ENCODE measurements at regions not wholly inside any gene's neighbourhood (a gene's known extent, or its start where the extent isn't known, plus 50 kb on each side); places are given as distances from the start of the nearest gene placed in this dataset.
A peak's percentile ranks its signal among the peaks of the same experiment; 100 is the strongest.

GRCh38 chr18:70684821-70685220 lies 396.0 kb downstream of the SOCS6 start:
- intact Hi-C loops (cut with DNase I): no loop called here
- H3K27ac ChIP-seq (ENCODE audit: low read depth in 1 of 2, low read length in 2 of 2): no peak overlapping the region
- DNase-seq: no peak
- no peaks in the 10 kb centered on the region for H3K36me3 ChIP-seq (ENCODE audit: control insufficient read depth in 1 of 2, insufficient read depth in 2 of 2, low read length in 1 of 2)
- H3K4me3 ChIP-seq (ENCODE audit: low read length in 2 of 2): no peak overlapping the region
- ATAC-seq (ENCODE audit: low FRiP score): no peak
- no peaks in the 10 kb centered on the region for H3K27me3 ChIP-seq (ENCODE audit: control insufficient read depth in 1 of 2, insufficient read depth in 2 of 2, low read length in 1 of 2)
- H3K4me1 ChIP-seq (ENCODE audit: control insufficient read depth in 1 of 2, insufficient read depth in 2 of 2, low read length in 2 of 2): no peaks in the 10 kb centered on the region
- 91 to 98% methylated on average over 2 of the region's 2 CpGs for WGBS, 2 donors
- no peaks in the 10 kb centered on the region for H3K9me3 ChIP-seq (ENCODE audit: control insufficient read depth, low read length)

GRCh38 chr18:70683263-70683662 lies 394.4 kb downstream of the SOCS6 start:
- H3K27me3 ChIP-seq (ENCODE audit: control insufficient read depth in 1 of 2, insufficient read depth in 2 of 2, low read length in 1 of 2): no peaks in the 10 kb centered on the region
- H3K9me3 ChIP-seq (ENCODE audit: control insufficient read depth, low read length): no peaks in the 10 kb centered on the region
- ATAC-seq (ENCODE audit: low FRiP score): no peak
- WGBS, 2 donors: 72 to 91% methylated on average over 5 of the region's 5 CpGs
- DNase-seq: no peak
- H3K27ac ChIP-seq (ENCODE audit: low read depth in 1 of 2, low read length in 2 of 2): no peak overlapping the region
- intact Hi-C loops (cut with DNase I): no loop called here
- H3K36me3 ChIP-seq (ENCODE audit: control insufficient read depth in 1 of 2, insufficient read depth in 2 of 2, low read length in 1 of 2): no peaks in the 10 kb centered on the region
- H3K4me3 ChIP-seq (ENCODE audit: low read length in 2 of 2): no peak overlapping the region
- H3K4me1 ChIP-seq (ENCODE audit: control insufficient read depth in 1 of 2, insufficient read depth in 2 of 2, low read length in 2 of 2): no peaks in the 10 kb centered on the region

GRCh38 chr18:70674896-70675295 lies 386.1 kb downstream of the SOCS6 start:
- Histone ChIP-seq H3K4me3 (ENCODE audit: low read length in 2 of 2) (no peak overlapping the region), H3K27me3 (ENCODE audit: control insufficient read depth in 1 of 2, insufficient read depth in 2 of 2, low read length in 1 of 2) (no peaks in the 10 kb centered on the region), H3K27ac (ENCODE audit: low read depth in 1 of 2, low read length in 2 of 2) (no peak overlapping the region), H3K36me3 (ENCODE audit: control insufficient read depth in 1 of 2, insufficient read depth in 2 of 2, low read length in 1 of 2) (no peaks in the 10 kb centered on the region), H3K9me3 (ENCODE audit: control insufficient read depth, low read length) (peaks cover 2% of the 10 kb centered on the region), H3K4me1 (ENCODE audit: control insufficient read depth in 1 of 2, insufficient read depth in 2 of 2, low read length in 2 of 2) (no peaks in the 10 kb centered on the region)
- WGBS, 2 donors: 89 to 94% methylated on average over 3 of the region's 3 CpGs
- no peak for ATAC-seq (ENCODE audit: low FRiP score)
- no peak for DNase-seq
- intact Hi-C loops (cut with DNase I): no loop called here

- Histone ChIP-seq H3K27ac (ENCODE audit: low read depth in 1 of 2, low read length in 2 of 2) (no peak overlapping the region), H3K9me3 (ENCODE audit: control insufficient read depth, low read length) (peaks cover 5% of the 10 kb centered on the region), H3K36me3 (ENCODE audit: control insufficient read depth in 1 of 2, insufficient read depth in 2 of 2, low read length in 1 of 2) (no peaks in the 10 kb centered on the region), H3K4me1 (ENCODE audit: control insufficient read depth in 1 of 2, insufficient read depth in 2 of 2, low read length in 2 of 2) (no peaks in the 10 kb centered on the region), H3K27me3 (ENCODE audit: control insufficient read depth in 1 of 2, insufficient read depth in 2 of 2, low read length in 1 of 2) (no peaks in the 10 kb centered on the region), H3K4me3 (ENCODE audit: low read length in 2 of 2) (no peak overlapping the region)
- WGBS, 2 donors: 42 to 49% methylated on average over 6 of the region's 6 CpGs
- no peak for DNase-seq
- intact Hi-C loops (cut with DNase I): no loop called here
- no peak for ATAC-seq (ENCODE audit: low FRiP score)
Measured at GRCh38 chr18:70673831-70674230, 385.0 kb downstream of the SOCS6 start.

- Histone ChIP-seq H3K27ac (ENCODE audit: low read depth in 1 of 2, low read length in 2 of 2) (no peak overlapping the region), H3K9me3 (ENCODE audit: control insufficient read depth, low read length) (peaks cover 5% of the 10 kb centered on the region), H3K36me3 (ENCODE audit: control insufficient read depth in 1 of 2, insufficient read depth in 2 of 2, low read length in 1 of 2) (no peaks in the 10 kb centered on the region), H3K4me1 (ENCODE audit: control insufficient read depth in 1 of 2, insufficient read depth in 2 of 2, low read length in 2 of 2) (no peaks in the 10 kb centered on the region), H3K4me3 (ENCODE audit: low read length in 2 of 2) (no peak overlapping the region), H3K27me3 (ENCODE audit: control insufficient read depth in 1 of 2, insufficient read depth in 2 of 2, low read length in 1 of 2) (no peaks in the 10 kb centered on the region)
- intact Hi-C loops (cut with DNase I): no loop called here
- 84 to 89% methylated on average over 5 of the region's 5 CpGs for WGBS, 2 donors
- no peak for DNase-seq
- ATAC-seq (ENCODE audit: low FRiP score): no peak
Measured at GRCh38 chr18:70672581-70672980, 383.7 kb downstream of the SOCS6 start.

- no peak overlapping the region for H3K4me3 ChIP-seq (ENCODE audit: low read length in 2 of 2)
- intact Hi-C loops (cut with DNase I): no loop called here
- peaks cover 5% of the 10 kb centered on the region for H3K9me3 ChIP-seq (ENCODE audit: control insufficient read depth, low read length)
- 93 to 95% methylated on average over 9 of the region's 9 CpGs for WGBS, 2 donors
- H3K27ac ChIP-seq (ENCODE audit: low read depth in 1 of 2, low read length in 2 of 2): no peak overlapping the region
- ATAC-seq (ENCODE audit: low FRiP score): no peak
- H3K4me1 ChIP-seq (ENCODE audit: control insufficient read depth in 1 of 2, insufficient read depth in 2 of 2, low read length in 2 of 2): no peaks in the 10 kb centered on the region
- no peak for DNase-seq
- H3K27me3 ChIP-seq (ENCODE audit: control insufficient read depth in 1 of 2, insufficient read depth in 2 of 2, low read length in 1 of 2): no peaks in the 10 kb centered on the region
- H3K36me3 ChIP-seq (ENCODE audit: control insufficient read depth in 1 of 2, insufficient read depth in 2 of 2, low read length in 1 of 2): no peaks in the 10 kb centered on the region
Measured at GRCh38 chr18:70671889-70672565, 383.2 kb downstream of the SOCS6 start.

- ATAC-seq (ENCODE audit: low FRiP score) (no peak), DNase-seq (no peak)
- intact Hi-C loops (cut with DNase I): no loop called here
- Histone ChIP-seq H3K36me3 (ENCODE audit: control insufficient read depth in 1 of 2, insufficient read depth in 2 of 2, low read length in 1 of 2) (no peaks in the 10 kb centered on the region), H3K27me3 (ENCODE audit: control insufficient read depth in 1 of 2, insufficient read depth in 2 of 2, low read length in 1 of 2) (no peaks in the 10 kb centered on the region), H3K4me1 (ENCODE audit: control insufficient read depth in 1 of 2, insufficient read depth in 2 of 2, low read length in 2 of 2) (no peaks in the 10 kb centered on the region), H3K9me3 (ENCODE audit: control insufficient read depth, low read length) (peaks cover 5% of the 10 kb centered on the region), H3K27ac (ENCODE audit: low read depth in 1 of 2, low read length in 2 of 2) (no peak overlapping the region), H3K4me3 (ENCODE audit: low read length in 2 of 2) (no peak overlapping the region)
Measured at GRCh38 chr18:70666936-70667335, 378.1 kb downstream of the SOCS6 start.

- 19 to 28% methylated on average over 2 of the region's 2 CpGs for WGBS, 2 donors
- Histone ChIP-seq H3K4me3 (ENCODE audit: low read length in 2 of 2) (no peak overlapping the region), H3K27ac (ENCODE audit: low read depth in 1 of 2, low read length in 2 of 2) (no peak overlapping the region), H3K9me3 (ENCODE audit: control insufficient read depth, low read length) (no peaks in the 10 kb centered on the region), H3K4me1 (ENCODE audit: control insufficient read depth in 1 of 2, insufficient read depth in 2 of 2, low read length in 2 of 2) (no peaks in the 10 kb centered on the region), H3K27me3 (ENCODE audit: control insufficient read depth in 1 of 2, insufficient read depth in 2 of 2, low read length in 1 of 2) (no peaks in the 10 kb centered on the region), H3K36me3 (ENCODE audit: control insufficient read depth in 1 of 2, insufficient read depth in 2 of 2, low read length in 1 of 2) (no peaks in the 10 kb centered on the region)
- no peak for DNase-seq
- intact Hi-C loops (cut with DNase I): no loop called here
- no peak for ATAC-seq (ENCODE audit: low FRiP score)
Measured at GRCh38 chr18:70663141-70663540, 374.3 kb downstream of the SOCS6 start.

GRCh38 chr18:70662588-70662987 lies 373.7 kb downstream of the SOCS6 start:
- peak; percentile 48 for ATAC-seq (ENCODE audit: low FRiP score)
- no peak overlapping the region for H3K4me3 ChIP-seq (ENCODE audit: low read length in 2 of 2)
- H3K4me1 ChIP-seq (ENCODE audit: control insufficient read depth in 1 of 2, insufficient read depth in 2 of 2, low read length in 2 of 2): no peaks in the 10 kb centered on the region
- no peak for DNase-seq
- intact Hi-C loops (cut with DNase I): no loop called here
- no peak overlapping the region for H3K27ac ChIP-seq (ENCODE audit: low read depth in 1 of 2, low read length in 2 of 2)
- 86 to 90% methylated on average over 4 of the region's 4 CpGs for WGBS, 2 donors
- H3K27me3 ChIP-seq (ENCODE audit: control insufficient read depth in 1 of 2, insufficient read depth in 2 of 2, low read length in 1 of 2): no peaks in the 10 kb centered on the region
- H3K36me3 ChIP-seq (ENCODE audit: control insufficient read depth in 1 of 2, insufficient read depth in 2 of 2, low read length in 1 of 2): no peaks in the 10 kb centered on the region
- no peaks in the 10 kb centered on the region for H3K9me3 ChIP-seq (ENCODE audit: control insufficient read depth, low read length)

Data from aorta (tissue), 5 donors.